OCI-LY1 (cell line): ENCODE measurements at regions not wholly inside any gene's neighbourhood (a gene's known extent, or its start where the extent isn't known, plus 50 kb on each side); places are given as distances from the start of the nearest gene placed in this dataset.

Experiments used
- CTCF ChIP-seq: fragments of 200-600 bp; sonication (generic), shearing (Covaris generic); IDR thresholded peaks from 2 replicates; pipeline ENCODE4 v1.5.1; 2017; ENCODE audit warnings: mild to moderate bottlenecking, antibody characterized with exemption, low read length, moderate library complexity, mixed read lengths
- EZH2 ChIP-seq: fragments of 200-600 bp; sonication (generic), shearing (Covaris generic); IDR thresholded peaks from 2 replicates; pipeline ENCODE4 v1.8.0; 2017; ENCODE audit warnings: borderline replicate concordance, mixed run types, mild to moderate bottlenecking, antibody characterized with exemption, low read length, moderate library complexity, mixed read lengths

GRCh38 chr13:90122531-90122930 is 1225.0 kb upstream of the MIR17HG start:
- TF ChIP-seq CTCF (no peak), EZH2 (no peak)
